ENCODE measurements at regions not wholly inside any gene's neighbourhood (a gene's known extent, or its start where the extent isn't known, plus 50 kb on each side); places are given as distances from the start of the nearest gene placed in this dataset.

- TF ChIP-seq CTCF (IDR thresholded peaks at IDR 0.05; ENCODE audit: insufficient read depth, low read length, poor library complexity, severe bottlenecking): no peak
- no peak for TF ChIP-seq EZH2phosphoT487 (conservative IDR thresholded peaks at IDR 0.05; ENCODE audit: low read length)
These were observed 571.5 kb upstream of the FBXO33 start for GRCh38 chr14:40003773-40004172.
